Adrenal gland (tissue), 9 donors: ENCODE measurements at regions not wholly inside any gene's neighbourhood (a gene's known extent, or its start where the extent isn't known, plus 50 kb on each side); places are given as distances from the start of the nearest gene placed in this dataset.

ENCODE experiments used
- DNase-seq, 7 donors: peaks; one replicate each; pipeline ENCODE4 v3.0.0-alpha.2; 2019 to 2020
- H3K27ac ChIP-seq, 5 donors: fragments of 200-600 bp; sonication (generic) in 4 of 5; 1 replicate in 3 of 5; 2 replicates in 2 of 5; pipeline versions ENCODE4 v1.5.1 to v1.8.0; 2016 to 2020; ENCODE audit warnings: mild to moderate bottlenecking in 1 of 5
- H3K27me3 ChIP-seq: fragments of 200-600 bp; 2 replicates; pipeline ENCODE4 v1.8.0; 2021
- H3K36me3 ChIP-seq, 2 donors: fragments of 200-600 bp; replicated peaks in 1 of 2; 1 replicate in 1 of 2; 2 replicates in 1 of 2; pipeline versions ENCODE4 v1.5.1 to v1.8.0; 2018 to 2022
- H3K4me1 ChIP-seq, 2 donors: fragments of 200-600 bp; replicated peaks in 1 of 2; 1 replicate in 1 of 2; 2 replicates in 1 of 2; pipeline versions ENCODE4 v1.5.1 to v1.8.0; 2018 to 2021
- H3K4me3 ChIP-seq, 4 donors: fragments of 200-600 bp; sonication (generic) in 3 of 4; one replicate each; pipeline ENCODE4 v1.5.1; 2016 to 2018
- H3K9me3 ChIP-seq, 3 donors: fragments of 200-600 bp; sonication (generic) in 1 of 3; replicated peaks in 1 of 3; 1 replicate in 2 of 3; 2 replicates in 1 of 3; pipeline versions ENCODE4 v1.5.1 to v1.8.0; 2016 to 2021
- CTCF ChIP-seq, 6 experiments: fragments of 450-650 bp in 4 of 6; fragments of 200-600 bp in 2 of 6; sonication (generic) in 1 of 6; IDR thresholded peaks; 1 replicate in 5 of 6; 2 replicates in 1 of 6; pipeline versions ENCODE4 v1.5.1 to v1.8.0; 2016 to 2021; ENCODE audit warnings: antibody characterized with exemption in 6 of 6, mild to moderate bottlenecking in 2 of 6, moderate library complexity in 1 of 6
- POLR2A ChIP-seq, 2 donors: fragments of 450-650 bp; IDR thresholded peaks; one replicate each; pipeline ENCODE4 v1.6.1; 2017; ENCODE audit warnings: antibody characterized with exemption in 2 of 2, mild to moderate bottlenecking in 2 of 2, moderate library complexity in 1 of 2
- WGBS, 4 donors: extraction: QIAGEN DNeasy Blood & Tissue Kit in 2 of 4; methylation state at CpG; one replicate each; pipeline versions ENCODE4 v1.1.5 to v1.1.7; 2013 to 2017; 5-methylcytosine and 5-hydroxymethylcytosine counted together
- intact Hi-C, 2 donors: fragments of 100-400 bp; cut with DNase I; formaldehyde crosslinking; loops; one replicate each; pipeline versions ENCODE4 v1.14.1 to v1.15.0; 2022 to 2023
- donor health status: healthy with polysubstance abuse.
- donor health status: Bipolar disorder and iron deficiency.
- donor health status: DM: yes; HTN: yes; CAD: no.
- donor health status: DM: no; HTN: no; CAD: no.
- donor health status: DM: no; HTN: no; CAD: no.

GRCh38 chr17:5821803-5822202, 237.5 kb upstream of the NLRP1 start:
- 66 to 77% (median 67%) methylated on average over 4 of the region's 4 CpGs for WGBS, 4 donors
- TF ChIP-seq POLR2A (IDR thresholded peaks at IDR 0.05) (no peak), CTCF (IDR thresholded peaks at IDR 0.05) (no peak)
- Histone ChIP-seq H3K4me1 (no peaks in the 10 kb centered on the region), H3K27me3 (peaks cover 5% of the 10 kb centered on the region), H3K36me3 (no peaks in the 10 kb centered on the region), H3K9me3 (no peaks in the 10 kb centered on the region), H3K4me3 (no peak overlapping the region), H3K27ac (no peak overlapping the region)
- DNase-seq: no peak
- intact Hi-C loops: no loop called here

GRCh38 chr17:5822281-5823060, 238.2 kb upstream of the NLRP1 start:
- Histone ChIP-seq H3K27me3 (peaks cover 5% of the 10 kb centered on the region), H3K27ac (no peak overlapping the region), H3K9me3 (no peaks in the 10 kb centered on the region), H3K4me3 (no peak overlapping the region), H3K4me1 (no peaks in the 10 kb centered on the region), H3K36me3 (no peaks in the 10 kb centered on the region)
- intact Hi-C loops: no loop called here
- TF ChIP-seq POLR2A (IDR thresholded peaks at IDR 0.05): no peak
- no peak for TF ChIP-seq CTCF (IDR thresholded peaks at IDR 0.05)
- DNase-seq: no peak
- 74 to 83% (median 77%) methylated on average over 13 to 16 of the region's 16 CpGs for WGBS, 4 donors

- WGBS, 4 donors: 62 to 72% (median 68%) methylated on average over 5 to 6 of the region's 6 CpGs
- DNase-seq: no peak
- no peaks in the 10 kb centered on the region for H3K36me3 ChIP-seq
- no peaks in the 10 kb centered on the region for H3K4me1 ChIP-seq
- no peaks in the 10 kb centered on the region for H3K9me3 ChIP-seq
- H3K4me3 ChIP-seq: no peak overlapping the region
- no peak overlapping the region for H3K27ac ChIP-seq
- intact Hi-C loops: no loop called here
- H3K27me3 ChIP-seq: peaks cover 5% of the 10 kb centered on the region
- TF ChIP-seq CTCF (IDR thresholded peaks at IDR 0.05): no peak
- TF ChIP-seq POLR2A (IDR thresholded peaks at IDR 0.05): no peak
Measured at GRCh38 chr17:5823219-5823618, 238.9 kb upstream of the NLRP1 start.

- intact Hi-C loops: no loop called here
Measured at GRCh38 chr17:5825717-5826330, 241.5 kb upstream of the NLRP1 start.

More at GRCh38 chr17:5825717-5826330, 241.5 kb upstream of the NLRP1 start:
- Histone ChIP-seq H3K27me3 (peaks cover 5% of the 10 kb centered on the region), H3K4me3 (no peak overlapping the region), H3K27ac (no peak overlapping the region), H3K4me1 (no peaks in the 10 kb centered on the region), H3K36me3 (no peaks in the 10 kb centered on the region), H3K9me3 (no peaks in the 10 kb centered on the region)
- WGBS, 4 donors: 46 to 55% (median 54%) methylated on average over 10 to 11 of the region's 11 CpGs
- DNase-seq: no peak
- no peak for TF ChIP-seq POLR2A (IDR thresholded peaks at IDR 0.05)
